Prostate gland (tissue), 2 donors: ENCODE measurements at regions not wholly inside any gene's neighbourhood (a gene's known extent, or its start where the extent isn't known, plus 50 kb on each side); places are given as distances from the start of the nearest gene placed in this dataset.

Experiments used
- CTCF ChIP-seq, 4 experiments: fragments of 200-600 bp in 2 of 4; fragments of 450-650 bp in 2 of 4; sonication (generic) in 2 of 4; IDR thresholded peaks; 1 replicate in 3 of 4; 2 replicates in 1 of 4; pipeline ENCODE4 v1.5.1; 2016 to 2019; ENCODE audit warnings: antibody characterized with exemption in 4 of 4, mild to moderate bottlenecking in 2 of 4, moderate library complexity in 2 of 4
- POLR2A ChIP-seq: fragments of 450-650 bp; IDR thresholded peaks from one replicate; pipeline ENCODE4 v1.6.1; 2016; ENCODE audit warnings: antibody characterized with exemption, mild to moderate bottlenecking

- TF ChIP-seq CTCF (IDR thresholded peaks at IDR 0.05) (no peak), POLR2A (no peak)
These were observed 297.4 kb upstream of the GBE1 start for GRCh38 chr3:82058809-82059208.
